ENCODE measurements at regions not wholly inside any gene's neighbourhood (a gene's known extent, or its start where the extent isn't known, plus 50 kb on each side); places are given as distances from the start of the nearest gene placed in this dataset.

- intact Hi-C loops (cut with micrococcal nuclease), result no loop called here
- DNase-seq (no peak), ATAC-seq (ENCODE audit: low read depth) (no peak)
- no peak overlapping the region for H3K27ac Mint-ChIP-seq
- peaks cover 7% of the 10 kb centered on the region for H3K27me3 Mint-ChIP-seq
- no peaks in the 10 kb centered on the region for H3K9me3 Mint-ChIP-seq
- H3K4me3 Mint-ChIP-seq, result no peak overlapping the region
- H3K36me3 Mint-ChIP-seq (ENCODE audit: low read depth), result no peaks in the 10 kb centered on the region
- ChIA-PET POLR2A (no interaction called here), CTCF (no interaction called here)
- H3K4me1 Mint-ChIP-seq, result no peaks in the 10 kb centered on the region
- no peak for TF ChIP-seq CTCF (IDR thresholded peaks at IDR 0.05)
Measured at GRCh38 chr18:24543795-24544498, 83.5 kb downstream of the HRH4 start.

GRCh38 chr18:24544949-24545348, 84.5 kb downstream of the HRH4 start:
- H3K4me1 Mint-ChIP-seq, result no peaks in the 10 kb centered on the region
- no peaks in the 10 kb centered on the region for H3K36me3 Mint-ChIP-seq (ENCODE audit: low read depth)
- ATAC-seq (ENCODE audit: low read depth) (no peak), DNase-seq (no peak)
- no peaks in the 10 kb centered on the region for H3K9me3 Mint-ChIP-seq
- intact Hi-C loops (cut with micrococcal nuclease), result no loop called here
- TF ChIP-seq CTCF (IDR thresholded peaks at IDR 0.05), result no peak
- H3K27ac Mint-ChIP-seq, result no peak overlapping the region
- peaks cover 7% of the 10 kb centered on the region for H3K27me3 Mint-ChIP-seq
- ChIA-PET POLR2A (no interaction called here), CTCF (no interaction called here)
- H3K4me3 Mint-ChIP-seq, result no peak overlapping the region

- Mint-ChIP-seq H3K4me1 (no peaks in the 10 kb centered on the region), H3K27ac (no peak overlapping the region), H3K27me3 (peaks cover 7% of the 10 kb centered on the region), H3K36me3 (ENCODE audit: low read depth) (no peaks in the 10 kb centered on the region), H3K9me3 (no peaks in the 10 kb centered on the region), H3K4me3 (no peak overlapping the region)
- ATAC-seq (ENCODE audit: low read depth), result no peak
- intact Hi-C loops (cut with micrococcal nuclease), result no loop called here
- no peak for TF ChIP-seq CTCF (IDR thresholded peaks at IDR 0.05)
- CTCF ChIA-PET, result no interaction called here
- POLR2A ChIA-PET, result no interaction called here
- no peak for DNase-seq
Measured at GRCh38 chr18:24545651-24546050, 85.2 kb downstream of the HRH4 start.

- ChIA-PET CTCF (no interaction called here), POLR2A (no interaction called here)
- DNase-seq, result no peak
- no peak for ATAC-seq (ENCODE audit: low read depth)
- intact Hi-C loops (cut with micrococcal nuclease), result no loop called here
- Mint-ChIP-seq H3K27ac (no peak overlapping the region), H3K9me3 (no peaks in the 10 kb centered on the region), H3K4me1 (no peaks in the 10 kb centered on the region), H3K4me3 (no peak overlapping the region), H3K27me3 (peaks cover 7% of the 10 kb centered on the region), H3K36me3 (ENCODE audit: low read depth) (no peaks in the 10 kb centered on the region)
- no peak for TF ChIP-seq CTCF (IDR thresholded peaks at IDR 0.05)
Measured at GRCh38 chr18:24546307-24546706, 85.9 kb downstream of the HRH4 start.

GRCh38 chr18:24548583-24548982, 88.1 kb downstream of the HRH4 start:
- Mint-ChIP-seq H3K36me3 (ENCODE audit: low read depth) (no peaks in the 10 kb centered on the region), H3K4me1 (no peaks in the 10 kb centered on the region), H3K9me3 (no peaks in the 10 kb centered on the region), H3K4me3 (no peak overlapping the region), H3K27me3 (peaks cover 7% of the 10 kb centered on the region), H3K27ac (no peak overlapping the region)
- CTCF ChIA-PET, result no interaction called here
- DNase-seq, result no peak
- no peak for ATAC-seq (ENCODE audit: low read depth)
- intact Hi-C loops (cut with micrococcal nuclease), result no loop called here
- TF ChIP-seq CTCF (IDR thresholded peaks at IDR 0.05), result no peak
- POLR2A ChIA-PET, result no interaction called here

Data from activated B cell treated with CpG ODN at 0.5 μM for 24 hours (primary cell).